HG03565 (cell line): ENCODE measurements at regions not wholly inside any gene's neighbourhood (a gene's known extent, or its start where the extent isn't known, plus 50 kb on each side); places are given as distances from the start of the nearest gene placed in this dataset.

ENCODE experiments used
- ATAC-seq: cut with Tn5 transposase; IDR thresholded peaks from one replicate; pipeline ENCODE4 v1.9.1; 2021; ENCODE audit warnings: mild to moderate bottlenecking, moderate library complexity; ENCODE audit not compliant: unreplicated experiment

- ATAC-seq, result no peak
Measured at GRCh38 chr4:128512161-128512560, 224.5 kb upstream of the PGRMC2 start.

- no peak for ATAC-seq
Measured at GRCh38 chr4:128510850-128511249, 223.2 kb upstream of the PGRMC2 start.

- ATAC-seq, result no peak
Measured at GRCh38 chr4:128502818-128503527, 215.4 kb upstream of the PGRMC2 start.

GRCh38 chr4:128501239-128501638, 213.6 kb upstream of the PGRMC2 start:
- no peak for ATAC-seq

GRCh38 chr4:128488055-128488705, 200.6 kb upstream of the PGRMC2 start:
- ATAC-seq, result no peak

GRCh38 chr4:128484896-128485295, 197.3 kb upstream of the PGRMC2 start:
- no peak for ATAC-seq

- ATAC-seq, result no peak
Measured at GRCh38 chr4:128483816-128484215, 196.2 kb upstream of the PGRMC2 start.

- no peak for ATAC-seq
Measured at GRCh38 chr4:128483041-128483440, 195.4 kb upstream of the PGRMC2 start.

- no peak for ATAC-seq
Measured at GRCh38 chr4:128481752-128482480, 194.3 kb upstream of the PGRMC2 start.

GRCh38 chr4:128480945-128481344, 193.3 kb upstream of the PGRMC2 start:
- ATAC-seq, result no peak

- ATAC-seq, result no peak
Measured at GRCh38 chr4:128477540-128477939, 189.9 kb upstream of the PGRMC2 start.

- ATAC-seq, result no peak
Measured at GRCh38 chr4:128475597-128475996, 188.0 kb upstream of the PGRMC2 start.

GRCh38 chr4:128471576-128471975, 184.0 kb upstream of the PGRMC2 start:
- ATAC-seq, result no peak

- ATAC-seq, result no peak
Measured at GRCh38 chr4:128470492-128471053, 183.0 kb upstream of the PGRMC2 start.

- ATAC-seq, result no peak
Measured at GRCh38 chr4:128468123-128468989, 180.7 kb upstream of the PGRMC2 start.

- no peak for ATAC-seq
Measured at GRCh38 chr4:128465523-128465922, 177.9 kb upstream of the PGRMC2 start.

- ATAC-seq, result no peak
Measured at GRCh38 chr4:128463006-128463405, 175.4 kb upstream of the PGRMC2 start.

- ATAC-seq, result no peak
Measured at GRCh38 chr4:128462103-128462783, 174.6 kb upstream of the PGRMC2 start.

GRCh38 chr4:128461291-128462102, 173.9 kb upstream of the PGRMC2 start:
- peak; percentile 78 for ATAC-seq
